ENCODE measurements at regions not wholly inside any gene's neighbourhood (a gene's known extent, or its start where the extent isn't known, plus 50 kb on each side); places are given as distances from the start of the nearest gene placed in this dataset.

GRCh38 chr4:189313064-189313463, 627.6 kb upstream of the FRG1 start:
- no peak for DNase-seq

GRCh38 chr4:189313861-189314513, 626.7 kb upstream of the FRG1 start:
- DNase-seq = no peak

GRCh38 chr4:189322426-189322825, 618.2 kb upstream of the FRG1 start:
- no peak for DNase-seq

GRCh38 chr4:189341881-189342280, 598.8 kb upstream of the FRG1 start:
- no peak for DNase-seq

- DNase-seq = no peak
These were observed 585.1 kb upstream of the FRG1 start for GRCh38 chr4:189355590-189355989.

GRCh38 chr4:189362364-189362763, 578.3 kb upstream of the FRG1 start:
- DNase-seq = no peak

- DNase-seq = no peak
These were observed 576.6 kb upstream of the FRG1 start for GRCh38 chr4:189364032-189364449.

- DNase-seq = no peak
These were observed 575.2 kb upstream of the FRG1 start for GRCh38 chr4:189365451-189365850.

GRCh38 chr4:189367832-189368231, 572.8 kb upstream of the FRG1 start:
- DNase-seq = no peak

- DNase-seq = no peak
These were observed 566.5 kb upstream of the FRG1 start for GRCh38 chr4:189374176-189374575.

- DNase-seq = no peak
These were observed 563.8 kb upstream of the FRG1 start for GRCh38 chr4:189376901-189377300.

- no peak for DNase-seq
These were observed 563.1 kb upstream of the FRG1 start for GRCh38 chr4:189377569-189377968.

- DNase-seq = no peak
These were observed 555.6 kb upstream of the FRG1 start for GRCh38 chr4:189385098-189385497.

- no peak for DNase-seq
These were observed 555.1 kb upstream of the FRG1 start for GRCh38 chr4:189385579-189385978.

- no peak for DNase-seq
These were observed 544.2 kb upstream of the FRG1 start for GRCh38 chr4:189396435-189396834.

- no peak for DNase-seq
These were observed 536.4 kb upstream of the FRG1 start for GRCh38 chr4:189404271-189404670.

GRCh38 chr4:189409158-189409557, 531.5 kb upstream of the FRG1 start:
- no peak for DNase-seq

GRCh38 chr4:189414021-189414420, 526.7 kb upstream of the FRG1 start:
- DNase-seq = no peak

- no peak for DNase-seq
These were observed 520.1 kb upstream of the FRG1 start for GRCh38 chr4:189420572-189420971.

GRCh38 chr4:189436207-189436606, 504.5 kb upstream of the FRG1 start:
- DNase-seq = no peak

GRCh38 chr4:189440716-189441115, 500.0 kb upstream of the FRG1 start:
- no peak for DNase-seq

- peak; percentile 46 for DNase-seq
These were observed 497.3 kb upstream of the FRG1 start for GRCh38 chr4:189443341-189443740.

GRCh38 chr4:189445613-189446012, 495.1 kb upstream of the FRG1 start:
- DNase-seq = peak; percentile 36

GRCh38 chr4:189463734-189464133, 476.9 kb upstream of the FRG1 start:
- DNase-seq = no peak

- DNase-seq = no peak
These were observed 446.3 kb upstream of the FRG1 start for GRCh38 chr4:189494407-189494806.

GRCh38 chr4:189497516-189497915, 443.2 kb upstream of the FRG1 start:
- no peak for DNase-seq

Data from NCI-H1092 treated with DMSO at 0.1 percent for 48 hours (cell line).